OCI-LY1 (cell line): ENCODE measurements at regions not wholly inside any gene's neighbourhood (a gene's known extent, or its start where the extent isn't known, plus 50 kb on each side); places are given as distances from the start of the nearest gene placed in this dataset.

Experiments
- EZH2 ChIP-seq: fragments of 200-600 bp; sonication (generic), shearing (Covaris generic); IDR thresholded peaks from 2 replicates; pipeline ENCODE4 v1.8.0; 2017; ENCODE audit warnings: borderline replicate concordance, mixed run types, mild to moderate bottlenecking, antibody characterized with exemption, low read length, moderate library complexity, mixed read lengths
- TF ChIP-seq, protein P1 (sequence below): fragments of 200-600 bp; sonication (generic), shearing (Covaris generic); IDR thresholded peaks from 2 replicates; pipeline ENCODE4 v1.5.1; 2017; ENCODE audit warnings: mild to moderate bottlenecking, antibody characterized with exemption, low read length, moderate library complexity, mixed read lengths

DNA sequence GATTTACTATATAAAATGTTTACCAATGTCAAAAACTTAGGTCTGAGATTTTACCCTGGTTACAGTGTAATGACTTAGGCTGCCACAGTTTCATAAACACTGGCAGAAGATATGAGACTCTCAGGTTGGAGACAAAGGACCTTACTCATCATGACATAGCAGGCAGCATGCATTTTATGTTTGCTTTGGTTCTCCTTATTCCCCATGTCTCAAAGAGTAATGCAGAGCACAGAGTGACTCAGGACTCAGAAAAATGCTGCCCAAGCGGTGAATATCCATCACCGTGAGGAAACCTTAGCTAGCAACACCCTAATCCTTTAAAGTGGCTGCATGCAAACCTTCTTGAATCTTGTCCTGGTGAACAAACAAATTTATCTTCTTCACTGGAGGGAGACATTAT lies 112.1 kb upstream of the EYS start:
- TF ChIP-seq, protein P1, sequence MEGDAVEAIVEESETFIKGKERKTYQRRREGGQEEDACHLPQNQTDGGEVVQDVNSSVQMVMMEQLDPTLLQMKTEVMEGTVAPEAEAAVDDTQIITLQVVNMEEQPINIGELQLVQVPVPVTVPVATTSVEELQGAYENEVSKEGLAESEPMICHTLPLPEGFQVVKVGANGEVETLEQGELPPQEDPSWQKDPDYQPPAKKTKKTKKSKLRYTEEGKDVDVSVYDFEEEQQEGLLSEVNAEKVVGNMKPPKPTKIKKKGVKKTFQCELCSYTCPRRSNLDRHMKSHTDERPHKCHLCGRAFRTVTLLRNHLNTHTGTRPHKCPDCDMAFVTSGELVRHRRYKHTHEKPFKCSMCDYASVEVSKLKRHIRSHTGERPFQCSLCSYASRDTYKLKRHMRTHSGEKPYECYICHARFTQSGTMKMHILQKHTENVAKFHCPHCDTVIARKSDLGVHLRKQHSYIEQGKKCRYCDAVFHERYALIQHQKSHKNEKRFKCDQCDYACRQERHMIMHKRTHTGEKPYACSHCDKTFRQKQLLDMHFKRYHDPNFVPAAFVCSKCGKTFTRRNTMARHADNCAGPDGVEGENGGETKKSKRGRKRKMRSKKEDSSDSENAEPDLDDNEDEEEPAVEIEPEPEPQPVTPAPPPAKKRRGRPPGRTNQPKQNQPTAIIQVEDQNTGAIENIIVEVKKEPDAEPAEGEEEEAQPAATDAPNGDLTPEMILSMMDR, result no peak
- no peak for TF ChIP-seq EZH2
